ENCODE measurements at regions not wholly inside any gene's neighbourhood (a gene's known extent, or its start where the extent isn't known, plus 50 kb on each side); places are given as distances from the start of the nearest gene placed in this dataset.

DNA sequence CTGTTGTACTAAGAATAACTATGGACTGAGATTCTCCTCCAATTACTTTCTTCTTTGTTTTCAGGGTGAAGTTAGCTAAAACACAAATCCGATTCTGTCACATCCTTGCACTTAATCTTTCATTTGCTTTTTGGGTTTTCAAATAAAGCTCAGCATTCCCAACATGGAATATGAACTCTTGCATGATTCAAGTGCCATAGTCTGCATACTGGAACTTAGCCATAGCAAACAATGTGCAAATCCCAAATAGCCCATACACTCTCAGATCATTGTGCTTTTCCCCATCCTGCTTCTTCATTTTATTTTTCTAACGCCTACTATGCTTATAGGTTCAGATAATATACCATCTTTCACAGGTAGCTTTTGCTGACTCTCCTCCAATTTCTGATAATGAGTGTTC, 455.8 kb upstream of the PRMT6 start:
- no peak for TF ChIP-seq EZH2phosphoT487 (IDR thresholded peaks at IDR 0.05; ENCODE audit: borderline replicate concordance)
- TF ChIP-seq, protein P1, sequence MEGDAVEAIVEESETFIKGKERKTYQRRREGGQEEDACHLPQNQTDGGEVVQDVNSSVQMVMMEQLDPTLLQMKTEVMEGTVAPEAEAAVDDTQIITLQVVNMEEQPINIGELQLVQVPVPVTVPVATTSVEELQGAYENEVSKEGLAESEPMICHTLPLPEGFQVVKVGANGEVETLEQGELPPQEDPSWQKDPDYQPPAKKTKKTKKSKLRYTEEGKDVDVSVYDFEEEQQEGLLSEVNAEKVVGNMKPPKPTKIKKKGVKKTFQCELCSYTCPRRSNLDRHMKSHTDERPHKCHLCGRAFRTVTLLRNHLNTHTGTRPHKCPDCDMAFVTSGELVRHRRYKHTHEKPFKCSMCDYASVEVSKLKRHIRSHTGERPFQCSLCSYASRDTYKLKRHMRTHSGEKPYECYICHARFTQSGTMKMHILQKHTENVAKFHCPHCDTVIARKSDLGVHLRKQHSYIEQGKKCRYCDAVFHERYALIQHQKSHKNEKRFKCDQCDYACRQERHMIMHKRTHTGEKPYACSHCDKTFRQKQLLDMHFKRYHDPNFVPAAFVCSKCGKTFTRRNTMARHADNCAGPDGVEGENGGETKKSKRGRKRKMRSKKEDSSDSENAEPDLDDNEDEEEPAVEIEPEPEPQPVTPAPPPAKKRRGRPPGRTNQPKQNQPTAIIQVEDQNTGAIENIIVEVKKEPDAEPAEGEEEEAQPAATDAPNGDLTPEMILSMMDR (conservative IDR thresholded peaks at IDR 0.05; ENCODE audit: low read length), result no peak
- Histone ChIP-seq H3K9me2 (replicated peaks; ENCODE audit: low read depth, low read length) (no peaks in the 10 kb centered on the region), H3K27me3 (ENCODE audit: insufficient read depth, low read length, poor library complexity, severe bottlenecking) (no peaks in the 10 kb centered on the region), H3K9ac (ENCODE audit: low read depth, low read length, poor library complexity, severe bottlenecking) (no peak overlapping the region), H3K36me3 (ENCODE audit: insufficient read depth, low read length) (no peaks in the 10 kb centered on the region), H3K79me2 (ENCODE audit: insufficient read depth, low read length) (no peaks in the 10 kb centered on the region), H2AFZ (ENCODE audit: low read length) (no peak overlapping the region), H3K4me3 (ENCODE audit: low read length, poor library complexity, severe bottlenecking) (no peak overlapping the region), H3K4me2 (ENCODE audit: low read depth, low read length, poor library complexity, severe bottlenecking) (no peak overlapping the region), H3K4me1 (ENCODE audit: insufficient read depth, low read length, poor library complexity, severe bottlenecking) (no peaks in the 10 kb centered on the region), H3F3A (ENCODE audit: low read depth) (no peaks in the 10 kb centered on the region), H3K9me3 (ENCODE audit: insufficient read depth, low read depth, low read length) (no peaks in the 10 kb centered on the region), H4K20me1 (ENCODE audit: insufficient read depth, low read length, poor library complexity, severe bottlenecking) (no peaks in the 10 kb centered on the region)

DNA sequence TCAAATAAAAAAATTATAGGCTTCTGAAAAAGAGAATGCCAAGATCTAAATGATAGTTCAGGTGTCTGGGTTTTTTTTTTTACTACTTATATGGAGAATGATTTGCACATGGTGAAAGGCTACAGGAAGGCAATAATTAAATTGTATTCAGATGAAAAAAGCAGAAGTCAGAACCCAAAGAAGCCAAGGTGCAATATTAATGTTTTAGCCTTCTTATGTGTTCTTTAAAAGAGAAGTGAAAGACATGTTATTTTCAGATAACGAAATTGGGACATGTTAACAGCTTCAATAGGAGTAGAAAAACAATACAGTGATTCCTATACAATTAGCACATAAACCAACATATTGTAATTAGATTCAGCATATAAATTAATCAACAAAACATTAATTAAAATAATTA, 452.9 kb upstream of the PRMT6 start:
- no peak overlapping the region for H3K9ac ChIP-seq (ENCODE audit: low read depth, low read length, poor library complexity, severe bottlenecking)
- H3K4me3 ChIP-seq (ENCODE audit: low read length, poor library complexity, severe bottlenecking), result no peak overlapping the region
- no peaks in the 10 kb centered on the region for H3K9me3 ChIP-seq (ENCODE audit: insufficient read depth, low read depth, low read length)
- H3K4me2 ChIP-seq (ENCODE audit: low read depth, low read length, poor library complexity, severe bottlenecking), result no peak overlapping the region
- H3K27me3 ChIP-seq (ENCODE audit: insufficient read depth, low read length, poor library complexity, severe bottlenecking), result no peaks in the 10 kb centered on the region
- no peaks in the 10 kb centered on the region for H3F3A ChIP-seq (ENCODE audit: low read depth)
- H3K36me3 ChIP-seq (ENCODE audit: insufficient read depth, low read length), result no peaks in the 10 kb centered on the region
- no peaks in the 10 kb centered on the region for H3K4me1 ChIP-seq (ENCODE audit: insufficient read depth, low read length, poor library complexity, severe bottlenecking)
- no peak overlapping the region for H2AFZ ChIP-seq (ENCODE audit: low read length)
- no peaks in the 10 kb centered on the region for H4K20me1 ChIP-seq (ENCODE audit: insufficient read depth, low read length, poor library complexity, severe bottlenecking)
- TF ChIP-seq EZH2phosphoT487 (IDR thresholded peaks at IDR 0.05; ENCODE audit: borderline replicate concordance), result no peak
- TF ChIP-seq, protein P1 (conservative IDR thresholded peaks at IDR 0.05; ENCODE audit: low read length), result no peak
- H3K79me2 ChIP-seq (ENCODE audit: insufficient read depth, low read length), result no peaks in the 10 kb centered on the region
- no peaks in the 10 kb centered on the region for H3K9me2 ChIP-seq (replicated peaks; ENCODE audit: low read depth, low read length)

DNA sequence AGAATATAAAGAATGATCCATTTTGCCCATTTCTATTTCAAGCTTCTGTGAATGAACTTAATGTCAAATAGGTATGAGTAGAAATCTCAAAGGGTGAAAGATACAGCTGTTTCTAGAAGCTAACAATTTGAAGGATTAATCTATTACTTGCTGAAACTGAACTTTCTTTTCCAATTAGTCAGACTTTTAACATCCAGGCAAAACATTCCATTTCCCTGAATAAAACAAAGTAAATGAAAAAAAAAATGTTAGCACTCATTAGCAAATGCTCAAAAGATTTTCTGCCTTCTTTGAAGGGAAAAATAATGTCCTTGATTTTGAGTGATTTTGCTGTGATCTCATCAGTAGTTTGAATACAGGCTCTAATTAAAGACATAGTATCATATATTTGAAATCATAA, 447.6 kb upstream of the PRMT6 start:
- no peak overlapping the region for H3K9ac ChIP-seq (ENCODE audit: low read depth, low read length, poor library complexity, severe bottlenecking)
- no peaks in the 10 kb centered on the region for H3K4me1 ChIP-seq (ENCODE audit: insufficient read depth, low read length, poor library complexity, severe bottlenecking)
- TF ChIP-seq, protein P1 (conservative IDR thresholded peaks at IDR 0.05; ENCODE audit: low read length), result no peak
- no peak for TF ChIP-seq EZH2phosphoT487 (IDR thresholded peaks at IDR 0.05; ENCODE audit: borderline replicate concordance)
- no peaks in the 10 kb centered on the region for H3F3A ChIP-seq (ENCODE audit: low read depth)
- no peaks in the 10 kb centered on the region for H4K20me1 ChIP-seq (ENCODE audit: insufficient read depth, low read length, poor library complexity, severe bottlenecking)
- H3K36me3 ChIP-seq (ENCODE audit: insufficient read depth, low read length), result no peaks in the 10 kb centered on the region
- H3K9me2 ChIP-seq (replicated peaks; ENCODE audit: low read depth, low read length), result no peaks in the 10 kb centered on the region
- H3K4me3 ChIP-seq (ENCODE audit: low read length, poor library complexity, severe bottlenecking), result no peak overlapping the region
- H3K4me2 ChIP-seq (ENCODE audit: low read depth, low read length, poor library complexity, severe bottlenecking), result no peak overlapping the region
- H3K9me3 ChIP-seq (ENCODE audit: insufficient read depth, low read depth, low read length), result no peaks in the 10 kb centered on the region
- H3K27me3 ChIP-seq (ENCODE audit: insufficient read depth, low read length, poor library complexity, severe bottlenecking), result no peaks in the 10 kb centered on the region
- H2AFZ ChIP-seq (ENCODE audit: low read length), result no peak overlapping the region
- H3K79me2 ChIP-seq (ENCODE audit: insufficient read depth, low read length), result no peaks in the 10 kb centered on the region
